ENCODE measurements at regions not wholly inside any gene's neighbourhood (a gene's known extent, or its start where the extent isn't known, plus 50 kb on each side); places are given as distances from the start of the nearest gene placed in this dataset.
"Not testable (repeated sequence)": the region's sequence is repeated elsewhere in the genome, so short reads cannot be mapped to it uniquely, and the experiment has no call there.

DNA sequence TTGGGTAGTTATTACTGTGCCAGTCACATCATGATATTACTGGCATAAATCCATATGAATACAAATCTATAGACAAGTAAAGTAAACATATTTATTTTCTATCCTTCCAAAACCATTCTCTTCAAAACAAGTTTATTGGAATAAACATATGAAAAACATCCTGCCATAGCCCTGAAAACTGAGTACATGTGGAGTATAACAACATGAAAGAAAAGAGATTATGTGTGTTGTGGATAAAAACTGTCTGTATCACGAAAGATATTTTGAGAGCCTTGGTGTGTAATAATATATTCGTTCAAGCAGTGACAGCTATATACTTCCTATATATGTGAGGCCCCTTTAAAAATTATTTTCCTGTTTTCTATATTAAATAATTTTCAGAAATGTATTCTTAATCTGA, 1742.2 kb downstream of the ARAP2 start:
- no peak for DNase-seq

- DNase-seq: not testable (repeated sequence)
Observed at GRCh38 chr4:34504731-34505130, 1739.6 kb downstream of the ARAP2 start.

DNA sequence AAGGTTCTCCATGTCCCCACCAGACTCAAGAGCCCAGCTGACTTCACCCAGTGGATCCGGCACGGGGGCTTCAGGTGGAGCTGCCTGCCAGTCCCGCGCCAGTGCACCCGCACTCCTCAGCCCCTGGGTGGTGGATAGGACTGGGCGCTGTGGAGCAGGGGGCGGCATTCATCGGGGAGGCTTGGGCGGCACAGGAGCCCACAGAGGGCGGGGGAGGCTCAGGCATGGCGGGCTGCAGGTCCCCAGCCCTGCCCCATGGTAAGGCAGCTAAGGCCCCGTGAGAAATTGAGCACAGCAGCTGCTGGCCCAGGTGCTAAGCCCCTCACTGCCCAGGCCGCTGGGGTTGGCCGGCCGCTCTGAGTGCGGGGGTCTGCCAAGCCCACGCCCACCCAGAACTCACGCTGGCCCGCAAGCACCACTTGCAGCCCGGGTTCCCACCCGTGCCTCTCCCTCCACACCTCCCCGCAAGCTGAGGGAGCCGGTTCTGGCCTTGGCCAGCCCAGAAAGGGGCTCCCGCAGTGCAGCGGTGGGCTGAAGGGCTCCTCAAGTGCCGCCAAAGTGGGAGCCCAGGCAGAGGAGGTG, 1737.7 kb downstream of the ARAP2 start:
- DNase-seq: not testable (repeated sequence)

DNA sequence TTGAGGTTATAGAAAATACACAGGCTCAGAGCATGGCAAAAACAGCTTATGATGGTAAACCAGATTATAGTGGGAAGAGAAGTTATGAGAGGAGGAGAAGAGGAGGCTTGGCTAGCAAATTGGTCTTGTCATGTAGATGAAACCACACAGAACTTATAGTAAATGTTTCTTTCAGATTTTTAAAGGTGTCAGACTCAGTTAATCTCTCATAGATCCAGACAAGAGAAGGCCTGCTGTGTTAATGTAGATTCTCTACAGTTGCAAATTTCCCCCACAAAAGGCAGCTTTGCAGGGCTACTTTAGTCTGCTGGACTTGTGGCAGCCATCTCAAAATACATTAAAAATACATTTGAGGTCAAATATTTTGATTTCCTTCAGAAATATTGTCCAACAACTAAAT, 1731.7 kb downstream of the ARAP2 start:
- DNase-seq: no peak

- DNase-seq: no peak
Observed at GRCh38 chr4:34516524-34516923, 1727.8 kb downstream of the ARAP2 start.

- no peak for DNase-seq
Observed at GRCh38 chr4:34534916-34535315, 1709.4 kb downstream of the ARAP2 start.

DNA sequence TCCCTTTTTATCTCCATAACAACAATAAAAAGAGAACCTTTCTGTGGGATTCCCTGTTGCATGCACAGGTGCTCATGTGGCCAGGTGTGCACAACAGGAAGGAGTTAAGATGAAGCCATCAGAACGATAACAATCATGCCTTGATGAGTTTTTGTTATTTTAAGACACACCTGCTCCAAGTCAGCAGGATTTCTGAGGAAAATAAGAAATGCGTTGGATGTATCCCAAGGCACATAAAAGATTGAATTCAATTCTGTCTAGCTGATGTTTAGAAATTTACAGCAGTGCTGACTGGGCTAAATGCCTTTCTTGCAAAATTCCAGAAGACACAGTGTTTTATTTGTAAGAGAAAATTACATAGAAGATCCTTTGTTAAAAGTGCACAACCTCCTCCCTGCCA, 1678.2 kb downstream of the ARAP2 start:
- no peak for DNase-seq

- DNase-seq: no peak
Observed at GRCh38 chr4:34572026-34572425, 1672.3 kb downstream of the ARAP2 start.

DNA sequence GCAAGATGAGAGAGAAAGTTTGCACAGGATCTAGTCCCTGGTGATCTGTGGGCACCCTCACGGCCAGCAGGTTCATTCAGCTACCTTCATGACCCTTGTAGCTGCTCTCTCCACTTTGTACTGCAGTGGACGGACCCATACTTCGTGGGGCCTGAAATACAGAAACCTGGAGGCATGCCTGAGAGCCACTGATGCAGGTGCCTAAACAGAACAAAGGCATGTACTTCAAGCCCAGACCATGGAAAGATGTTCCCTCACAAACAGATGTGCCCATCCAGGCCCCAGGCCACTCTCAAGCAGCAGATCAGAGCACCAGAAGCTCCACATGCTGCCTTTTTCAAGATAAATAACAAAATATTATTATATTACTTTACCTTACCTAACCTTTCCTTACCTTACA, 1629.0 kb downstream of the ARAP2 start:
- no peak for DNase-seq

GRCh38 chr4:34619531-34620162, 1624.7 kb downstream of the ARAP2 start:
- no peak for DNase-seq

DNA sequence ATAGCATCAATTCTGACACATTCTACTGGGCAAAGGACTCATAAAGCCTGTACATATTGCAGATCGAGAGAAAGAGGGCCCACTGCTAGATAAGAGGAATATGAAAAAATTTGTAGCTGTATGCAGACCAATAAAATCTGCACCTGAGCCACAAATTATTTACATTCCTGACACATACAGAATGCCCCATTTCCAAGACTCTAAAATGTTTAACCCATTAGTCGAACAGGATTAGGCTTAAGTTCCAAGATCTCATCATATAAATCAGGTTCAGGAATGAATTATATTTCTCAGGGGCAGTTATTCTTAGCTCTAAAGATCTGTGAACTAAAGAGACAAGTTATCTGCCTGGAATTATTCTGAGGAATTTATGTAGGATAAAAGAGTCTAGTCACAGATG, 1615.8 kb downstream of the ARAP2 start:
- DNase-seq: no peak

- DNase-seq: no peak
Observed at GRCh38 chr4:34629451-34629850, 1614.9 kb downstream of the ARAP2 start.

DNA sequence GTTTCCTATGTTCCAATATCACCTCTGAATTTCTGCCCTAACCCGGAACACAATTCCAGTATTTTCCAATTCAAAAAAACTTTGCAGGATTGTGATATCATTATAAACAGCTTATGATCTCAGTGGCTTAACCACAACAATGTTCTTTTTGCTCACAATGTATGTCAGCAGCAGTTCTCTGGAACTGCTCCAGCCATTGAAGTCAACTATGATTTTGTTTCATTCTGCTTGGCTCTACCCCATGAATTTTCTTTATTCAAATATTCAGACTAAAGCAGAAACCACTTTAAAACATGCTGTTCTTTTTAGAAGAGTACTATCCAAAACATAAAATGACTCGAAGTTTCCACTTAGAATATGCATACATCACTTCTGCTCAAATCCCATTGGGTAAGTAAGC, 1611.1 kb downstream of the ARAP2 start:
- DNase-seq: no peak

GRCh38 chr4:34636623-34637022, 1607.7 kb downstream of the ARAP2 start:
- no peak for DNase-seq

GRCh38 chr4:34643476-34643875, 1600.8 kb downstream of the ARAP2 start:
- no peak for DNase-seq

- no peak for DNase-seq
Observed at GRCh38 chr4:34644579-34645115, 1599.7 kb downstream of the ARAP2 start.

DNA sequence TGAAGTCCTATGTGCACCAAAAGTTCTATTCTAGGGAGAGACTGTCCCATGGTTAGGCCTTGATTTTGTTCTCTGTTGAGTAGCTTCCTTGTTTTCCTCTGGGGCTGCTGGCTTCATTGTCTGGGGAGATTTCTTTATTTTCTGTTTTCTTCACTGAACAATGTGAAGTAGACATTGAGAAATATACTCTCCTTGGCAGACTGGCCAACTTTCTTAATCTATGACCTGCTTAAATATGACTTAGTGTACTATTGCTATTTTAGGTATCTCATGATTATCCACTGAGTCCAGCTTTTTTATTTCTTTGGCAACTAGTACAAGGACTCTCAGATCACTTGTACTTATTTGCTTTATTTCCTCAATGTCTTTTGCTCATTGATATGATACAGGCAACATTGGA, 1594.6 kb downstream of the ARAP2 start:
- DNase-seq: no peak

DNA sequence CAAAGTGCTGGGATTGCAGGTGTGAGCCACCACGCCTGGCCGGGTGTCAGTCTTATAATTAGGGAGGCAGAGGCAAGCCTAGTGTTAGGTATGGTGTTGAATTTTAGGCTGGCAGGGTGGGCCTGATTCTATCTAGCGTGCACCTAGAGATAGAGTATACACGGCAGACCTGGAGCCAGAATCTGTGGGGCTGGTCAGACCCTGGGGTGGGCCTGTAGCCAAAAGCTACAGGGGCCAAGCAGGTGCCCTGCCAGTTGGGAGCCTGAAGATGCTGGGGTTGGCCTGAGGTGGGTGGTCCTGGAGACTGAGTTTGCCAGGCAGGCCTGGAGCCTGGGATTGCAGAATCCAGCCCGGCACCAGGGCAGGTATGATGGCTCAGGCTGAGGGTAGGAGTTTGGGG, 1580.3 kb downstream of the ARAP2 start:
- DNase-seq: no peak

DNA sequence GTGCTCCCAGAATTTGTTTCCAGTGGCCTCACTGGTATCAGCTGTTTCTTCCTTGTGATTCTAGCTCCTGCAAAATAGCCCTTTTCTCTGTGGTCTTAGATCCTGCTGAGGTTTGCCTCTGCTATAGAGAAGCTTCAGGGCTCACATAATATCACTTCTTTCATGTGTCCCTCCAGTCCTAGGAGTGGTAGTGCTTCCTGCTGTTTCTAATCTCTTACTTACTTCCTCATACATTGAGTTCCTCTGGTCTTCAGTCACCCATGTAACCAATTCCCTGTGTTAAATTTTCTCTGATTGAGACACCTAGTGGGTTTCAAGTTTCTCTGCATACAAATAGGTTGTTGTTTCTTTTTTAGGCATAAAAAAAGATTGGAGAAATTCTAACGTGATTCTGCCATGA, 1567.9 kb downstream of the ARAP2 start:
- DNase-seq: no peak

- DNase-seq: no peak
Observed at GRCh38 chr4:34678431-34678830, 1565.9 kb downstream of the ARAP2 start.

GRCh38 chr4:34679228-34679627, 1565.1 kb downstream of the ARAP2 start:
- DNase-seq: no peak

- no peak for DNase-seq
Observed at GRCh38 chr4:34709564-34709963, 1534.8 kb downstream of the ARAP2 start.

- no peak for DNase-seq
Observed at GRCh38 chr4:34718576-34719245, 1525.6 kb downstream of the ARAP2 start.

DNA sequence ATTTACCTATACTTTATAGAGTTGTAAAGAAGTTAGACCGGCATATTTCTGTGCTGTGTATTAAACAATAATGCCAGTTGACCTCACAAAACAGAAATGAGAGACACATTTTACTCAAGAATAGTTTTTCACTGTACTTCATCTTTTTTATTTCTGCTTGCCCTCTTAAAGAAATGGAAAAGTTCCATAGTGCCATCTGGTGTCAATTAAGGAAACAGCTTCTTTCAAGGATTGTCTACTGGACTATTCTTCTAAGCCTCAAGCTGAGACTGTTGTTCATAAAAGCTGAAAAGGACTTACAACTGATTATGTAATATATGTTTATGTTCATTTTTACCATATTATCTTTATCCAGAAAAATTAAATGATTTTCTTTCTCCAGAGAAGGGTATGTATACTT, 1523.7 kb downstream of the ARAP2 start:
- peak in 1 of 2 experiments; percentile 63 for DNase-seq
